HG03354 (cell line): ENCODE measurements at regions not wholly inside any gene's neighbourhood (a gene's known extent, or its start where the extent isn't known, plus 50 kb on each side); places are given as distances from the start of the nearest gene placed in this dataset.

Experiments used
- ATAC-seq: cut with Tn5 transposase; IDR thresholded peaks from one replicate; pipeline ENCODE4 v1.9.1; 2021; ENCODE audit warnings: mild to moderate bottlenecking; ENCODE audit not compliant: unreplicated experiment, poor library complexity, severe bottlenecking

DNA sequence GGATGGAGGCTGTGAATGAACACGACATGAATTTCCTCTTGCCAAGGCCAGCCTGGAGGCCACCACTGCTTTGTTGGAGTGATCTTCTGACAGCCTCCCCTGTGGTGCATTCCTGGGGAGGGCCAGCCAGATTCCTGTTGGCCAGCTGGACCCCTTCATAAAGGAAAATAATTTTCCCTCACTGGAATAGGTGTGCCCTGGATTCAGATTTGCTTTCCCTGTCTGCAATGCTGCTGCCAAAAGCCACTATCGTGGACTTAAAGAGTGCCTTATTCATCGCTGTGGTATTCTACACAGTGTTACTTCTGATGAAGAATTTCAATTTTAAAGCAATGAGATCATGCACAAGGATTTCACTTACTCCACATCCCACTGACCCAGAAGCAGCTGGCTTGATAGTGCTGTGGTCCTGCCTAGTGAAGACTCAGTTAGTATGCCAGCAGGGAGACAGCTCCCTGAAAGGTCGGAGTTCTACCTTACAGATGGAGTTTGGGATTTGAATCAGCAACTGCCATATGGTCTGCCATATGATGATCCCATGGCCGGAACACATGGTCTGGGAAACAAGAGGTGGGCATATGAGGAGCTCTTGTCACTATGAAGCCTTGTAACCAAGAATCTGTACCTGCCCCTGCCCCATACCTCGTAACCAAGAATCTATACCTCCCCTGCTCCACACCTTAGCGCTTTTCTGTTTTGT is 145.2 kb downstream of the KLF13 start:
- ATAC-seq = no peak

DNA sequence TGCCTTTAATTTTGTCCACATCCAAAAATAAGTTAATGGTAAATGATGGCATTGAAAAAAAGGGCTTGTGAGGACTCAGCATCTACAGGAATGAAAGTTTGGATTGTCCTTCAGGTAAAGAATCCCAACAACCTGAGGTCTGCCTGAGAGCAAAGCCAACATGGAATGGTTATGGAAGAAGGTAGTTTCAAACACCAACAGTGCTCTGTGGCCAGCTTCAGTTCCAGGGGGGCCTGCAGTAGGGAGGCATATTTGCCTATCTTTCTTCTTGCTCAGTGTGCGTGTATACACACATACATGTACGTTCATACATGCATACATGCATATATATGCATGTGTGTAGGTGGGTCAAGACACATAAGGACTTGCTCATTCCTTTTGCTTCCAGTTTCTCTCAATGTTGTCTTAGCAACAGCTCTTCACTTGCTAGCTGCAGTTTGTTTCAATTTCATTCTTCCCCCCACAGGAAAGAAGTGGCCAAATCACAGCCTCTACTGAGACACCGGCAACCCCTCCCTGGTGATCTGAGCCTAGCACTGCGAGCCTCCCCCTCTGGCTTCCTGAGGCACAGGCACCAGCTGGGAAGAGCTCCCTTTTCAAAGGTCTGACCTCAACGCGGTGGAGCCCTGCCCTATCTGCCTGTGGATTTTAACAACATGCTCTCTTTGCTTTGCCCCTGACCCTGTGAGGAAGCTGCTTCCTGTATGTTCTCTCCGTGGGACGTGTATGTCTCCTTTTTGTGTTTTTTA is 146.2 kb downstream of the KLF13 start:
- peak; percentile 94 for ATAC-seq

DNA sequence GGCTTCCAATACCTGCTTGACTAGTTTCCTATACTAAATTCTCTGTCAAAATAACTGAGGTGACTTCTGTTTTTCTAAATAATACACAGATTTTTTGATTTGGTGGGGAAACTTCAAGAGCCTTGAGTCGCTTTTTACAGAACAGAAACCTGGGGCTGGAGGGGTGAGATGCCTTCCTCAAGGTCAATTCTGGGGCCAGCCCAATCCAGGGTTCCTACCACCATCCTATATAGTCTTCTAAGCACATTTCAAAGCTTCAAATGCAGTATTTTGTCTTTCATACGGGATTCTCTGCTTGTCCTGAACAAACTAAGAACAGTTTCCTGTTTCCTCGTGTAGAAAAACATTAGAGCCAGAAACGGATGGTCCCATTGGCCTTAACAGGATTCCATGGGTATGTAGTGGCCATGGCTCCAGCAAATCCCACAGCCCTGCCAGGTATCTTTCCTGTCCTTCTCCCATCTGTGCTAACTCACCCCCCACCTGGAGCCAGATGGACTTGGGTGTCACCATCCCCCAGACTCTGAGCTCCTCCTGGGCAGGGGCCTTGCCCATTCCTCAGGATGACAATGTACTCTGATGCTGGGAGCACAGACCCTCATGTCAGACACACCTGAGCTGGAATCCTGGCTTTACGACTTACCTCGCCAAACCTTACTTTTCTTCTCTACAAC is 146.9 kb downstream of the KLF13 start:
- peak; percentile 24 for ATAC-seq

DNA sequence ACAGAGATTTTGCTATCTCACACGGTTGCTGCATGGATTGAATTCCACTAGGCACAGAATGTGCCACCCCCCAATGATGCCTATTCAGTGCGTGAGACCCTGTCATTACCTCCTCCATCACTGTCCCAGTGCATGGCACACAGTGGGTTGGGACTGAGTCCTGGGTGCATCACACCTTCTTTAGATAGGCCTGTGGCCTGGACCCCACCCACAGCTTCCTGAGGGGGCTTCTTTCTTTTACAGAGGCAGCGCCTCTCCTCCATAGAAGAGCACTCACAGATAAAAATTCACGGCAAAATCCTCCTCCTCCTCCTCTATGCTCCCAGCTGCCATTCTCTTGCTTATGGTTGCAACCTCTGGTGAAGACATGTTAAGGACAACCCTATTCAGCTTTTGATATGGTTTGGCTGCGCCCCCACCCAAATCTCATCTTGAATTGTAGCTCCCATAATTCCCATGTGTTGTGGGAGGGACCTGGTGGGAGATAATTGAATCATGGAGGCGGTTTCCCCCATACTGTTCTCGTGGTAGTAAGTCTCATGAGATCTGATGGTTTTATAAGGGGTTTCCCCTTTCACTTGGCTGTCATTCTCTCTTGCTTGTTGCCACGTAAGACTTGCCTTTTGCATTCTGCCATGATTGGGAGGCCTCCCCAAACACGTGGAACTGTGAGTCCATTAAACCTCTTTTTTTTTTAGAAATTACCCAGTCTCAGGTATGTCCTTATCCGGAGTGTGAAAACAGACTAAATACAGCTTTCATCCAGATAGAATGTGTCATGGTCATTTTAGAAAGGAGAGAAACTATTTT is 147.6 kb downstream of the KLF13 start:
- ATAC-seq = no peak

DNA sequence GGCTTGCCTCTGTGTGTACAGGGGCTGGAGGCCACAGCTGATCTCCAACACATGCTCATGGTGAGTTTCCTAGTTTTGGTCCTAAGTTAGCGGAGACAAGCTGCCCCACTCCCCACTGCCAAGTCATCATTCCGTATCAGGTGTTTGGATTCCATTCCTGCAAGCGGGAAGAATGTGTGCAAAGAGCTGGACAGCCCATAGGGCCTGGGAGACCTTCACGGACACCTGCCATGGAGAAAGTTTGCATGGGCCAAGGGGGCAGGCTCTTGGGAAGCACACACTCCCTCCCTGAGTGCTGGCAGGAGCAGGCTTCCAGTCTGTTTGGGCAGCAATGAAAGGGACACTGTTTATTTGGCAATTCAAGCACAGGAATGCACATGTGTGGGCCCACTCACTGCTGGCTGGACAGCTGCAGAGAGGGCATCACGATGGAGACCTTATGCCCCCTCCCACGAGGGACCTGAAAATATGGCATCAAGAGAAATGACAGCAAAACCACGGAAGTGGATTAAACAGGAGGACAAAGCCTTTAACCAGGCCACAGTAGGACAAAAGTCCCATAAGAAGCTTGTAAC is 149.7 kb downstream of the KLF13 start:
- ATAC-seq = no peak

DNA sequence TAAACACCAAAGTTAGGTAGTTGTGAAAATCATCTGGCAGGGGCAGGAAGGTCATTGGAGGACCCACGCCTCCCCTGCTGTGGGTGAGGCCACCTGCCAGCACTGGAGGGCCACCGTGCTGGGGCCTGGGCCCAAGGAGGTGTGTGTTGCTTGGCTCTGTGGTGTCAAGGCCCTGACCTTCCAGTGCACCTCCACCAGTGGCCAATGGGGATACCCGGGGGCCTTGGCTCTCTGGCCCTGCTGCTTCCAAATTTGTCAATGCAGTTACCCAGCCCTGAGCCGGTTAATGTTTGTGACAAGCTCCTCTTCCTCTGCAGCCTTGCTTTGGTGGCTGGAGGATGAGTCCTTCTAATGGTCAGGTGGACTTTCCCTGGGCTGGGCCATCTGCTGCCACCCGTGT is 150.2 kb downstream of the KLF13 start:
- ATAC-seq = no peak

DNA sequence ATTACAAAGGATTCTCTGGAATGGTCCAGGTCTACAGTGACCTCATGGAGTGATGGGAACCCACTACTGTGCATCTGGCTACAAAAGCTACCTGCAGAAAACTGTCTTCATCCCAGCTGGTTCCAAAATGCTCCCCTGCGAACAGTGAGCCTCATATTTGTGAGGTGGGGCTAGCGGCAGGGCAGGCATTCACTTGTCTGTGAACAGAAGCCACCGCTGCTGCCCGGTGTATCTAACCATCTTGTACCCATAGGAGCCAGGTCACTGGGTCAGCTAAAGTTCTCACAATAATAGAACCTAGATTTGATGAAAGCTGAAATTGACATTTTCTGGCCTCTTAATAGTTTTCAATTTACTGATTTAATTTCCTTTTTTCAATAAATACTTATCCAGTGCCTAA is 150.7 kb downstream of the KLF13 start:
- no peak for ATAC-seq

DNA sequence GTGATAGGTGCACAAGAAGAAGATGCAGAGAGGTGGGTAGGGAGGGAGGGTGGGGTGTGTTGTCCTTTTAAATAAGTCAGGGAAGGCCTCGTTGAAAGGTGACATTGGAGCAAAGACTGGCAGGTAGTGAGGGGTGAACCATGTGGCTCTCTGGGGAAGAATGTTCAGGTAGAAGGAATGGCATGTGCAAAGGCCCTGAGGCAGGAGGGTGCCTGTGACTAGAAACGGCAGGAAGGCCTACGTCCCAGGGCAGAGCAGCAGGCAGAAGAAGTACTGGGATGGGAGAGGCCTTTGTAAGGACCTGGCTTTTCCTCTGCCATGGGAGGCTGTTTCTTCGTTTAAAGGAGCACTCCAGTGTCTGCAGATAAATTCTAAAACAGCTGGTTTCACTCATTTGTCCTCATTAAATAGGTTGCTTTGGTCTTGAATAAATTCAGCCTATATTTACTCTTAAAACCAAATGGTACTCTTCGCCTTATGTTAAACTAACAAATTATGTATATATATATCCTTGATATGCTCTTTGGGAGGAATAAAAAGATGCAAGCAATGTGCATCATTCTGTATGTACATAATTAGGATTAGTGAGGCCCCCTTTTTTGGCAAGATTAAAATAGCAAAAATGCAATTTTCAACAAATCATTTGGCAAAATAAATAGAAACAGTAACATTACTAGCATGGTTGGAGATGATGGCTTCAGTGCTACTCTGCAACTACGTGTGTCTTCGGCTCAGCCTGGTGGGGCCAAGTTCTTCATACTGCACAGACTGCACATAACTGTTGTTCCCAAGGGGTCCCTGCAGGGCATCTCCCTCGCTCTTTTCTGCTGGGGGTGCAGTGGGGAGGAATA is 151.4 kb downstream of the KLF13 start:
- ATAC-seq = no peak

DNA sequence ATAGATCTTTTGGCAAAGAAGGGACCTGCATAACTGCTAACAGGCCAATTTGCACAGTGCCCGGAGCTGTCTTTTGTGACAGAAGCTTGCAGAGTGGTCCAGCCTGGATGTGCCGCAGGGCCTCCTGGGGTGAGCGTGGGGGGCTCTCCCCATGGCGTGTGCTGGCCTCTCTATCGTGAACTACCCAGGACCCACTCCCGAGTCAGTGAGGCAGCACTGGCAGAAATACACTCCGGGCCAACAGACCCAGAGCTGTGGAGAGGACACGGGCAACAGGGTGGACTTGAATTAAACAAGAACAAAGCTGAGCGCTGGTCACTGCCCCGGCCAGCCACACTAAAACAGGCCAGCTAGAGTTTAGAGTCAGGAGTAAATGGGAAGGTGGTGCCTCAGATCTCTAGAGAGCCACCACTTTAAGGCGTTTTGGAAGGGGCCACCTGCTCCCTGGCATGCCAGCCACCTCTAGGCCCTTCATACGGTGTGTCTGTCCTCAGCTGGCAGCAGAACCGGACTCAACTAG is 152.1 kb downstream of the KLF13 start:
- ATAC-seq = no peak

DNA sequence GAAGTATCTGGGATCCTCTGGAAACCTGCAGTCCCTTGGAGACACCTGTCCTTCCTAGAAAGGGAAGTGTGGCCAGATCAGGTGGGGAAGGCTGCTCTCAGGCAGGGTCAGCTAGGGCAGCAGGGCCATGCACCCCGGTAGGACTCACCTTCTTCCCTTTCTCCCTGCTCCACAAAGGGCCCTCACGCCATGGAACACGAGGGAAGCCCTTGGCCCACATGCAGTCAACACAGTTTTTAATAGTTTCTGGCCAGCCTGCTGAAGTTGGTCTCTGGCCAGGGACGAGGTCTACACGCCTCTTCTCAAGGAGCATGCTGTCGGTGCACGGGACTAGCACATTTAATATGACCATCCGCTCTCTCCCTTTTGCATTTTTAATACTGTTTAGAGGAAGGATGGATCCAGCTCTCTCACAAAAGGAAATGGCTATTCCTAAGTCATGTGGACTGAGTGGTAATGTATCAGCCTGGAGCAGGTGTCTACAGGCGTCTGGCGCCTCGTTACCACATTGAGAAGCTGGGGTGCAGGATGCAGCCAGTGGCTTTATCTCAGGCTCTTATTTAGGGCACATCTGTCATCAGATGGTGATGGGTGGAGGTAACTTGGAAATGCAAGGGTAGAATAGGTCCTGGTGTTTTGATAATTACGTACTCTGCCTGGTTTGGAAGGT is 153.9 kb downstream of the KLF13 start:
- ATAC-seq = no peak

DNA sequence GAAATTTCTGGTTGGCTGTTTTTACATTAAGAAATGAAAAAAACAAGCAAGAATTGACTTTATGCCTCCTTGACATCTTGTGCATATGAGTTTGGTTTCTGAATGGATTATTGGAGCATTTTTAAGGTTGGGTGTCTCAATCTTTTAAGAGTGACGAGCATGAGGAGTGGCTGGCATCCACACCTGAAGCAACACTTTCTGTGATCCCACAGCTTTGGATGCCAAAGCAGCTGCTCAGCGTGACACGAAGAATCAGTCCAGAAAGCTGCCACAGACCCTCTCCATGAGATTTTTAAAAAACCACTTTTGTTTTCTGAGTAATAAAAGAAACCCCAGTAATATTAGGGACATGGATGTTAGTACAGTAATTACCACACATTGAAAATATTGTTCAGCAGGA is 154.5 kb downstream of the KLF13 start:
- ATAC-seq = no peak

DNA sequence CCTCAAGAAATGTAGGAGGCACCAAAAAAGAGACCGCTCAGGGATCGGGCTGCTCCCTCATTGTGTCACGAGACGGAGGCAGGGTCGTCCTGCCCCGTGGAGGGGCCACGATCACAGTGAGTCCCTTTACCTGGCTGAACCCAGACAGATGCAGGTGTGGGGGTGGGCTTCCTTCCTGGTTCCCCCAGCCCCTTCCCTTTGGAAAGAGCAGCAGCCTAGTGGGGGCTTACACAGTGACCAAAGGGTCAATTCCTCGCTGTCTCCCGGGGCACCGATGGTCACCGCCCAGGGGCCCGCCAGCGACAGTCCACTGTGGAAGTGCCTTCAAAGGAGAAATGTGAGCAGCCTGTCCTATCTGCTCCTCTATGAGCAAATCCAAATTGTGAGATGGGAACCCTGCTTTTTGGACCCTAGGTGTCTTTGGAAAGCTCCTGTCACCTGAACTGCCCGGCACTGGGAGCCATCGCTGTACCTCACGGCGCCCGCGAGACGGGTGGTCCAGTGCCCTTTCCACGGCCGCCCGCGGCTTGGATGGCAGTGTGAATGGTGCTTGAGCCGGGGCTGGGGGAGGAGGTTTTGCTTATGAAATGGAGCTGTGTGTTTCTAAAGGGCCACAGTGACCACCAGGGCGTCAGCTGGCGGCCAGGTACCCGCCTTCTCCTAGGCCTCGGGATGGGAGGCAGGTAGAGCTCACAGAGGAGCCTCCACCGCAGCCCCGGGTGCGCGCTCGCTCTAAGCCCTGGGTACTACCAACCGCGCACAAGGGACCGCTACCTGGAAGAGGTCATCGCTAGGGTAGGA is 155.7 kb downstream of the KLF13 start:
- ATAC-seq = no peak

DNA sequence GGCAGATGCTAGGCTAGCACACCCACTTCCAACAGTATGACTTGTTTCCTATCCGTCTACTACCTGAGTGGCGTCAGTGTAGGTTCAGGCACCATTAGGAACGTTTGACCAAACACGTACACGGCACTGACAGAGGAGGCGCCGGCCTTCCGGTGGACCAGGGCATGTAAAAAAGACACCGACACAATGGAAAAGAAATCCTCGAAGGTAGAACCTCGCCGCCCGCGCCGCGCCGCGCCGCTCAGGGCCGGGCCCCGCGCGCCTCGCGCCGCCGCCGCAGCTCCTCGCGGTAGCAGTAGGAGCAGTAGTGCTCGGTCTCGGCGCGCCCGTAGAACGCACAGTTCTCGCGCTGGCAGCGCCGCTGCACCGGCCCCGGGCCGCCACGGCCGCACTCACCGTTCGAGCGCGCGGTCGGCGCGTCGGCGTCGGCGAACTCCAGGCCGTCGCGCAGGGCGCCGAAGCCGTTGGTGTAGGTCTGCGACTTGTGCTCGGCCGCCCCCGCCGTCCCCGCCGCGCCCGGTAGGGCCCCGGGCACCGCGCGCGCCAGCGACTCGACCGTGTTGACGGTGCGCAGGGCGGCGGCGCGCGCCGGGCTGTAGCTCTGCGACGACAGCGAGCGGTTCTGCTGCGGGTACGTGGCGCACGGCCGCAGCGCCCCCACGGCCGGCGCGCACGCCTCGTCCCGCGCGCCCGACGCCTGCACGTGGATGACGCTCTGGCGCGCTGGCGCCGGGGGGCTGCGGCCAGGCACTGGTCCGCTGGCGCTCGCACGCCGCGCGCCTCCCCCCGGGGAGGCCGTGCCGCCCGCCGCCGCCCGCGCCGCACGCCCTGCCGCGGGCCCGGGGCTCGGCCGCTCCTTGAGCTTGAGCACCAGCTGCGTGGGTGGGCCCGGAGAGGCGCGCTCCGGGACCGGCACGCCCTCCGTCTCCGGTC is 156.7 kb downstream of the KLF13 start:
- no peak for ATAC-seq

DNA sequence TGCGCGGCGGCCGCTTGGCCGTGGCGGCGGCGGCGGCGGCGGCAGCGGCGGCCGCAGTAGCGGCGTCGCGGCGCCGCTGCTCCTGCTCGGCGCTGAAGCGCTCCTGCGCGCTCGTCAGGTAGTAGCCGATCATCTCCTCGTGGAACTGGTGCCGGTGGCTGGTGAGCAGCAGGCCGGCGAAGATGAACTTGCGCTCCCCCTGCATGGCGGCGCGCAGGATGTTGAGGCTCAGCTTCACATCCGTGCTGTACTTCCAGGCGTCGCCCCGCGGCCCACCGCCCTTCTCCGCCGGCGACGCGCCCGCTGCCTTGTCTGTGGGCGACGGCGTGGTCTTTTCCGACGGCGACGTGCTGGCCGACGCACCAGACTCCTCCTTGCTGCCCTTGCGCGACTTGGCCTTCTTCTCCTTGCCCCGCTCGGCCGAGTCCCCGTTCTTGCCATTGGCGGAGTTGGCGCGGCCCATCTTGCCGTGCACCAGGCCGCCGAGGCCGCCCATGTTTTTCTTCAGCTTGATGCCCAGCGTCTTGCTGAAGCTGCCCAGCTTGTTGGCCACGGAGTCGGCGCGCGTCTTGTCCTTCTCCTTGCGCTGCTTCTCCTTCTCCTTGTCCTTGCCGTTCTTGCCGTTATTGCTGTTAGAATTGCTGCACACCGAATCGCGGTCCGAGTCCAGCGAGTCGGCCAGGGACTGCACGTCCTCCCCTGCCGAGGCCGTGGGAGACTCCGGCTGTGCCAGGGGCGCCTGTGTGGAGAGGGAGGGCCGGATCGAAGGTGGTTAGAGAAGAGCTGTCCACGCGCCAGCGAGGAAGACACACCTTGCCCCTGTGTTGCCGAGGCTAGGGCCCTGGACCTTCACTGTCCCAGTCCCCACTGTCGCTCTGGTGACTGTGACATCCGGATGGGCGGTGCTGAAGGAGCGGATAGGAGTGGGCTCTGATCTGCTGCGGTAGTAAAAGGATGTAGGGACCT is 157.6 kb downstream of the KLF13 start:
- no peak for ATAC-seq

DNA sequence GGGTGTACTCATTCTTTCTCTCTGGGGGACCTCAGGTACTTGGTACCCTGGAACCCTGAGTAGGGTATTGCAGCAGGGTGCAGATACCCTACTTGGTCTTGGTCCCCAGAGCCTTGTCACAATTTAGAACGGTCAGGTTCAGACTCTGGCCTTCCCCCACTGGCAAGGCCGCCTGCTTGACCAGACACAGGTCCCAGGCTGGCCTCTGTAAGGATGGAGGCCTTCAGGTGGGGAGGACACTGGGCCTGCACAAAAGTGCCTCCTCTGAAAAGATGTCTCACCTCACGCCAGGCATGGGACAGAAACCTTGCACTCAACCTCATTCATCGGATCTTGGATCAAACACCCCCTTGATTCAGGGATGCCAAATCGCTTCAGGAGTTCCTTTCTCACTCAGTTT is 158.4 kb downstream of the KLF13 start:
- ATAC-seq = no peak
